ENCODE measurements at regions not wholly inside any gene's neighbourhood (a gene's known extent, or its start where the extent isn't known, plus 50 kb on each side); places are given as distances from the start of the nearest gene placed in this dataset.

DNA sequence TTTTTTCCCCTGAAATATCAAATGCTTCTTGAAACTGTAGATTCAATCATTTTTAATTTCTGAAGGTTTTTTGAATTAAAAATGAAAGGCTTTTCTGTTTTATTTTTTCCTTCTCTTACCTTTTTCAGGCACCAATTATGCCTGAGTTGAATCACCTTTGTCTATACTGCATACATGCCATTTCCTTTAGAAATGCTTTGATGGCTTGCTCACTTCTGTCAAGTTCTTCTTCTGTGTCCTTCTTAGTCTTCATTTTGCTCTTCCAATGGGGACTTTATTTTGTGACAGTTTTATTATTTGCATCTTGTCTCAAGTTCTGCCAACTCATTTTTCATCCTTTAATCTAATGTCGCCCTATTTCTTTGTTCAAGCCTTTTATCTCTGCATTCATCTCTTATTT is 121.9 kb upstream of the PRL start:
- Histone ChIP-seq H3K4me3 (ENCODE audit: low read depth, low read length, poor library complexity, severe bottlenecking) (no peak overlapping the region), H3F3A (ENCODE audit: insufficient read depth, low read length) (no peaks in the 10 kb centered on the region), H3K36me3 (ENCODE audit: insufficient read depth, low read length) (no peaks in the 10 kb centered on the region), H3K4me2 (ENCODE audit: low read length) (no peak overlapping the region), H3K4me1 (ENCODE audit: insufficient read depth, low read length, severe bottlenecking) (no peaks in the 10 kb centered on the region), H4K20me1 (ENCODE audit: insufficient read depth, low read length) (no peaks in the 10 kb centered on the region), H3K79me2 (ENCODE audit: insufficient read depth, low read length) (no peaks in the 10 kb centered on the region), H2AFZ (ENCODE audit: low read length) (no peak overlapping the region), H3K27ac (ENCODE audit: low read depth, low read length, poor library complexity, severe bottlenecking) (no peak overlapping the region), H3K9me3 (ENCODE audit: low read length) (0 out of 2 replicates have a peak, but pooled peaks cover 5% of the 10 kb centered on the region), H3K9me2 (ENCODE audit: low read depth, low read length) (no peaks in the 10 kb centered on the region), H3K9ac (ENCODE audit: low read length) (no peak overlapping the region), H3K27me3 (ENCODE audit: insufficient read depth, low read length) (no peaks in the 10 kb centered on the region)
- TF ChIP-seq, protein P1, sequence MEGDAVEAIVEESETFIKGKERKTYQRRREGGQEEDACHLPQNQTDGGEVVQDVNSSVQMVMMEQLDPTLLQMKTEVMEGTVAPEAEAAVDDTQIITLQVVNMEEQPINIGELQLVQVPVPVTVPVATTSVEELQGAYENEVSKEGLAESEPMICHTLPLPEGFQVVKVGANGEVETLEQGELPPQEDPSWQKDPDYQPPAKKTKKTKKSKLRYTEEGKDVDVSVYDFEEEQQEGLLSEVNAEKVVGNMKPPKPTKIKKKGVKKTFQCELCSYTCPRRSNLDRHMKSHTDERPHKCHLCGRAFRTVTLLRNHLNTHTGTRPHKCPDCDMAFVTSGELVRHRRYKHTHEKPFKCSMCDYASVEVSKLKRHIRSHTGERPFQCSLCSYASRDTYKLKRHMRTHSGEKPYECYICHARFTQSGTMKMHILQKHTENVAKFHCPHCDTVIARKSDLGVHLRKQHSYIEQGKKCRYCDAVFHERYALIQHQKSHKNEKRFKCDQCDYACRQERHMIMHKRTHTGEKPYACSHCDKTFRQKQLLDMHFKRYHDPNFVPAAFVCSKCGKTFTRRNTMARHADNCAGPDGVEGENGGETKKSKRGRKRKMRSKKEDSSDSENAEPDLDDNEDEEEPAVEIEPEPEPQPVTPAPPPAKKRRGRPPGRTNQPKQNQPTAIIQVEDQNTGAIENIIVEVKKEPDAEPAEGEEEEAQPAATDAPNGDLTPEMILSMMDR (IDR thresholded peaks at IDR 0.05; ENCODE audit: low read length): no peak
- TF ChIP-seq EZH2 (IDR thresholded peaks at IDR 0.05; ENCODE audit: borderline replicate concordance, low read length): no peak

DNA sequence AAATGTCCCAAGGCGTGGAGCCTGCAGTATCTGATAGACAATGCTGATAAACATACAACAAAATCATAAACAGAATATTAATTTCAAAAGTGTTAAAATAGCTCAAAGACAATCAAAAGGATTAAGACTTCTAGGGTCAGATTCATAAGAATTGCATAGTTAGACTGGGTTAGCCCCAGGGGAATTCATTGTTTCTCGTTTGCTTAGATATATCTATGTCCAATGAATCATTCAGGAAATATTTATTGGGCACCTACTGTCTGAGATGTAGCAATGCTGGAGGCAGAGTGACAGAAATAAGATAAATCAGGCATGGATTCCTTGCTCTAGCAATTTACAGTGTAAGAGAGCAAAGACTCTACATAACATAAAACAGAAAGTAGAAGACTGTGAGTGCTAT is 124.4 kb upstream of the PRL start:
- Histone ChIP-seq H2AFZ (ENCODE audit: low read length) (no peak overlapping the region), H3K4me3 (ENCODE audit: low read depth, low read length, poor library complexity, severe bottlenecking) (no peak overlapping the region), H3K9me2 (ENCODE audit: low read depth, low read length) (no peaks in the 10 kb centered on the region), H3K9ac (ENCODE audit: low read length) (no peak overlapping the region), H3K4me1 (ENCODE audit: insufficient read depth, low read length, severe bottlenecking) (no peaks in the 10 kb centered on the region), H3K79me2 (ENCODE audit: insufficient read depth, low read length) (no peaks in the 10 kb centered on the region), H3K4me2 (ENCODE audit: low read length) (no peak overlapping the region), H3K27ac (ENCODE audit: low read depth, low read length, poor library complexity, severe bottlenecking) (no peak overlapping the region), H3F3A (ENCODE audit: insufficient read depth, low read length) (no peaks in the 10 kb centered on the region), H3K36me3 (ENCODE audit: insufficient read depth, low read length) (no peaks in the 10 kb centered on the region), H3K27me3 (ENCODE audit: insufficient read depth, low read length) (no peaks in the 10 kb centered on the region), H4K20me1 (ENCODE audit: insufficient read depth, low read length) (no peaks in the 10 kb centered on the region), H3K9me3 (ENCODE audit: low read length) (0 out of 2 replicates have a peak, but pooled peaks cover 5% of the 10 kb centered on the region)
- no peak for TF ChIP-seq EZH2 (IDR thresholded peaks at IDR 0.05; ENCODE audit: borderline replicate concordance, low read length)
- TF ChIP-seq, protein P1 (IDR thresholded peaks at IDR 0.05; ENCODE audit: low read length): no peak

DNA sequence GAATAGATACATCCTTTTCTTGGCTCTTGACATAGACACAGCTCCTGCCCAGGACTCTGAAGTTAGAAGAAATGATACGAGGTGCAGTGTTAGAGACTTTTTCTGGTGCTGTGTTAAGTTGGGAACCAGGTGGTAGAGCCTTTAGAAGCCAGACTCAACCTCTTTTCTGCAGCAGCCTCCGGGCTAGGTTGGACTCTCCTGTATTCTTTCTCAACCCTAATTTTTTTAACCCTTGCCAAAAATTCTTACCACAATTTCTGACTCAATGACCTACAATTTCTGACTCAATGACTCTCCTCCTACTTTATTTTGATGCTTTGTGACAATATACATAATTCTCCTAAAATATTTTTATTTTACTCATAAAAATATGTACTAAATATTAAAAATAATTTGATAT is 127.4 kb upstream of the PRL start:
- no peak for TF ChIP-seq EZH2 (IDR thresholded peaks at IDR 0.05; ENCODE audit: borderline replicate concordance, low read length)
- TF ChIP-seq, protein P1 (IDR thresholded peaks at IDR 0.05; ENCODE audit: low read length): no peak
- no peak overlapping the region for H3K4me2 ChIP-seq (ENCODE audit: low read length)

More for the DNA sequence above, 127.4 kb upstream of the PRL start:
- Histone ChIP-seq H3F3A (ENCODE audit: insufficient read depth, low read length) (no peaks in the 10 kb centered on the region), H3K9ac (ENCODE audit: low read length) (no peak overlapping the region), H4K20me1 (ENCODE audit: insufficient read depth, low read length) (no peaks in the 10 kb centered on the region), H2AFZ (ENCODE audit: low read length) (no peak overlapping the region), H3K9me3 (ENCODE audit: low read length) (0 out of 2 replicates have a peak, but pooled peaks cover 2% of the 10 kb centered on the region), H3K4me1 (ENCODE audit: insufficient read depth, low read length, severe bottlenecking) (no peaks in the 10 kb centered on the region), H3K9me2 (ENCODE audit: low read depth, low read length) (no peaks in the 10 kb centered on the region), H3K27ac (ENCODE audit: low read depth, low read length, poor library complexity, severe bottlenecking) (no peak overlapping the region), H3K27me3 (ENCODE audit: insufficient read depth, low read length) (no peaks in the 10 kb centered on the region), H3K4me3 (ENCODE audit: low read depth, low read length, poor library complexity, severe bottlenecking) (no peak overlapping the region), H3K79me2 (ENCODE audit: insufficient read depth, low read length) (no peaks in the 10 kb centered on the region), H3K36me3 (ENCODE audit: insufficient read depth, low read length) (no peaks in the 10 kb centered on the region)
